Colonic mucosa (tissue), 4 donors: ENCODE measurements at regions not wholly inside any gene's neighbourhood (a gene's known extent, or its start where the extent isn't known, plus 50 kb on each side); places are given as distances from the start of the nearest gene placed in this dataset.

Experiments
- DNase-seq: peaks from one replicate; pipeline ENCODE4 v3.0.0-alpha.2; 2020
- H3K27ac ChIP-seq: fragments of 200-600 bp; one replicate; pipeline ENCODE4 v1.8.0; 2021
- H3K27me3 ChIP-seq: fragments of 200-600 bp; one replicate; pipeline ENCODE4 v1.8.0; 2021
- H3K36me3 ChIP-seq: fragments of 200-600 bp; one replicate; pipeline ENCODE4 v1.8.0; 2021
- H3K4me1 ChIP-seq: fragments of 200-600 bp; one replicate; pipeline ENCODE4 v1.8.0; 2021; ENCODE audit warnings: mild to moderate bottlenecking
- H3K4me3 ChIP-seq: fragments of 200-600 bp; one replicate; pipeline ENCODE4 v1.8.0; 2021
- H3K9ac ChIP-seq, 2 donors: one replicate each; pipeline ENCODE4 v1.7.0; 2013; ENCODE audit warnings: control low read depth in 2 of 2, low read depth in 2 of 2, low read length in 2 of 2
- H3K9me3 ChIP-seq: fragments of 200-600 bp; one replicate; pipeline ENCODE4 v1.8.0; 2021
- intact Hi-C: fragments of 100-400 bp; cut with DNase I; formaldehyde crosslinking; loops from one replicate; pipeline ENCODE4 v1.14.1; 2022
- TF ChIP-seq, protein P1 (sequence below): fragments of 200-600 bp; IDR thresholded peaks from one replicate; pipeline ENCODE4 v1.8.0; 2022; ENCODE audit warnings: antibody characterized with exemption, mild to moderate bottlenecking
- donor health status: healthy.
- donor health status: DM: no; HTN: no; CAD: no.
- donor health status: DM: no; HTN: no; CAD: no.

DNA sequence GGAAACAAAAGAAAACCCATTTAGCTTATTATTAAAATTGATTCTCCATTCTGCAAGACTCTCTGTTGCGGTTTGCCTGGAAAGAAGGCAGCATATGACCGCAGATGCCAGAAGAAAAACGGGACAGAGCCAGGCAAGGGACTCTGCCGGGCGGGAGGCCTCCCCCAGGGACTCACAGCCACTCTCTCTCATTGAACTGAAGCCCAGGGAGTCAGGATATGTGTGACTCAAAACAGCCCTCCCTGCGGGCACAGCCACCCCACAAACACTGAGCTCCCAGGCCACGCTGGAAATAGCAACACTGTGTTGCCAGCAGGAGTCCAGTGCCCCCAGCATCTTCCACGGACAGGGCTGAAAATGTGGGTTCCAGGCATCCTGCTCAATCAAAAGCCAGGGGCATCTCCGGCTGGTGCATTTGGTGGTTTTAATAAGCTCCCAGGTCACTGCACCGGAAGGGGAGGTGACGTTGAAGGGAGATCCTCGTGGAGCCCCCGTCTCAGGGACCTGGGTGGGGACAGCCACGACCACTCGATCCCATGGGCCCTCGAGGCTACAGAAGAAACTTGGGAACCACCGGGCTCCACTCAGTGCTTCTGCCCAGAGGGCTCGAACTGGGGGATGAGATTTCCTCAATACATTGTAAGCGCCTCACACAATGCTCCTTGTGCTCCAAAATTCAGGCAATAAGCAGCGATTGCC, 624.5 kb downstream of the TBC1D22A start:
- no peak overlapping the region for H3K27ac ChIP-seq
- no peak overlapping the region for H3K9ac ChIP-seq
- no peaks in the 10 kb centered on the region for H3K4me1 ChIP-seq
- no peak for DNase-seq
- H3K36me3 ChIP-seq: no peaks in the 10 kb centered on the region
- H3K27me3 ChIP-seq: no peaks in the 10 kb centered on the region
- TF ChIP-seq, protein P1, sequence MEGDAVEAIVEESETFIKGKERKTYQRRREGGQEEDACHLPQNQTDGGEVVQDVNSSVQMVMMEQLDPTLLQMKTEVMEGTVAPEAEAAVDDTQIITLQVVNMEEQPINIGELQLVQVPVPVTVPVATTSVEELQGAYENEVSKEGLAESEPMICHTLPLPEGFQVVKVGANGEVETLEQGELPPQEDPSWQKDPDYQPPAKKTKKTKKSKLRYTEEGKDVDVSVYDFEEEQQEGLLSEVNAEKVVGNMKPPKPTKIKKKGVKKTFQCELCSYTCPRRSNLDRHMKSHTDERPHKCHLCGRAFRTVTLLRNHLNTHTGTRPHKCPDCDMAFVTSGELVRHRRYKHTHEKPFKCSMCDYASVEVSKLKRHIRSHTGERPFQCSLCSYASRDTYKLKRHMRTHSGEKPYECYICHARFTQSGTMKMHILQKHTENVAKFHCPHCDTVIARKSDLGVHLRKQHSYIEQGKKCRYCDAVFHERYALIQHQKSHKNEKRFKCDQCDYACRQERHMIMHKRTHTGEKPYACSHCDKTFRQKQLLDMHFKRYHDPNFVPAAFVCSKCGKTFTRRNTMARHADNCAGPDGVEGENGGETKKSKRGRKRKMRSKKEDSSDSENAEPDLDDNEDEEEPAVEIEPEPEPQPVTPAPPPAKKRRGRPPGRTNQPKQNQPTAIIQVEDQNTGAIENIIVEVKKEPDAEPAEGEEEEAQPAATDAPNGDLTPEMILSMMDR: no peak
- H3K4me3 ChIP-seq: no peak overlapping the region
- intact Hi-C loops: no loop called here
- H3K9me3 ChIP-seq: no peaks in the 10 kb centered on the region

DNA sequence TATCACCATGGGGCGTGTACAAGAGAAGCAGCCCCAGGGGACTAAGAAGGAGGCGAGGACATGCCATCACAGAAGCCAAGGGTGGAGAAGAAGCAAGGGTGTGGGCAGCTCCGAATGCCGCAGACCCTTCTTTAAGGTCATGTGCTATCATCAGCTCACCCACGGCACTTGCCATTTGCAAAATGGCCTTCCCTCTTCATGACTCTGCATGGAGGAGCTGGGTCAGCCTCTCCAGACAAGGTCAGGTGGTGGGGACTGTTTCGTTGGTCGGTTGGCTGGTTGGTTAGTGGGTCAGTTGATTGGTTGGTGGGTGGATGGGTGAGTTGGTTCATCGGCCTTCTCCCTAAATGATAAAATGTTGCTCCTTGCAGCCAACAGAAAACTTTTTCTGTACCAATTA, 622.5 kb downstream of the TBC1D22A start:
- intact Hi-C loops: no loop called here
- DNase-seq: no peak

DNA sequence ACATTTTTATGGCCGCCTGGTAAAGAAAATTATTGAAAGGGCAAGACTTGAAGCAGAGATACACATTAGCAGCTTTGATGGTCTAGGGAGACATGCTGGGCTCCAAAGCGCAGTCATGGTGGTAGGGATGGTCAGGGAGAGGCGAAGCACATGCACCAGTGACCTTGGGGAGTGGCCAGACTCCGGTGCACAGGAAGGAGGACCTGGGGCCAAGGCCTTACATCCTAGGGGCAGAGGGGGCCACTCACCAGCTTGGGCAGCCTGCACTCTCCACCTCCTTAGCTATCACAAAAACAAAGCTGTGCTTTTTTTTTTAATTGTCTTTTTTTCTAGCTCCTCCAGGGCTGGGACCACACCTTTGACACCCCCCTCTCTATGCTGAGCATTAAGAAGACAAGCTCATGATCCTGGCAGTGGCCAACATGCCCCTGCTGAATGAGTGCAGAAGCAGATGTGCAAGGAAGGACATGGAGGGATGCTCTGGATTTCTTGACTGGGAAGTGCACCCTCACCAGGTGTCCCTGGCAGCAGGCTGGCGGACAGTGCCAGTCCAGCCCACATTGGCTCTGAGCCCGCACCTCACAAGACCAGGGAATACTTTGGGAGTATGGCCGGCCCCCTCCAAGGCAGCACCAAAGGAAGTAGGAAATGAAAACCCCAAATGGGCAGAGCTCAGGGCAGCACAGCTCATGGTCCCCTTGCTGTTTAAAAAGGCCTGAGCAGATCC, 619.9 kb downstream of the TBC1D22A start:
- no peaks in the 10 kb centered on the region for H3K4me1 ChIP-seq
- H3K9me3 ChIP-seq: no peaks in the 10 kb centered on the region
- H3K36me3 ChIP-seq: no peaks in the 10 kb centered on the region
- no peak overlapping the region for H3K4me3 ChIP-seq
- intact Hi-C loops: no loop called here
- H3K27me3 ChIP-seq: no peaks in the 10 kb centered on the region
- H3K27ac ChIP-seq: no peak overlapping the region
- H3K9ac ChIP-seq: no peak overlapping the region
- TF ChIP-seq, protein P1: no peak
- DNase-seq: no peak

More for the DNA sequence above, 622.5 kb downstream of the TBC1D22A start:
- Histone ChIP-seq H3K27ac (no peak overlapping the region), H3K27me3 (no peaks in the 10 kb centered on the region), H3K9me3 (no peaks in the 10 kb centered on the region), H3K36me3 (no peaks in the 10 kb centered on the region), H3K4me1 (no peaks in the 10 kb centered on the region), H3K9ac (no peak overlapping the region), H3K4me3 (no peak overlapping the region)
- TF ChIP-seq, protein P1: no peak

DNA sequence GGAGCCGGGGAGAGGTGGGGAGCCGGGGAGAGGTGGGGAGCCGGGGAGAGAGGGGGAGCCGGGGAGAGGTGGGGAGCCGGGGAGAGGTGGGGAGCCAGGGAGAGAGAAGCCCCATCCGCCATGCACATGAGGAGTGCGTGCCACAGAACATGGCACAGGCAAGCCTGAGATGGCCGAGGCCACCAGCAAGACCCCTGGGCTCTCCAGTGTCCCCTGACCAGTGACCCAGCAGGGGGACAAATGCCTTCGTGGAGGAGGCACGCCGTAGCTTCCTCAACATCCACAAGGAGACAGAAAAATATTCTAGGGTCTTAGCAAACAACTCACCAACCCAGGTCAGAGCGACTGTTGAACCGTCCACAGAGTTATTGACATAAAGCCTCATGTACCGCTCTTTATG, 618.8 kb downstream of the TBC1D22A start:
- Histone ChIP-seq H3K9ac (no peak overlapping the region), H3K36me3 (no peaks in the 10 kb centered on the region), H3K9me3 (no peaks in the 10 kb centered on the region), H3K27me3 (no peaks in the 10 kb centered on the region), H3K4me1 (no peaks in the 10 kb centered on the region), H3K4me3 (no peak overlapping the region), H3K27ac (no peak overlapping the region)
- no peak for DNase-seq
- intact Hi-C loops: no loop called here
- TF ChIP-seq, protein P1: no peak

DNA sequence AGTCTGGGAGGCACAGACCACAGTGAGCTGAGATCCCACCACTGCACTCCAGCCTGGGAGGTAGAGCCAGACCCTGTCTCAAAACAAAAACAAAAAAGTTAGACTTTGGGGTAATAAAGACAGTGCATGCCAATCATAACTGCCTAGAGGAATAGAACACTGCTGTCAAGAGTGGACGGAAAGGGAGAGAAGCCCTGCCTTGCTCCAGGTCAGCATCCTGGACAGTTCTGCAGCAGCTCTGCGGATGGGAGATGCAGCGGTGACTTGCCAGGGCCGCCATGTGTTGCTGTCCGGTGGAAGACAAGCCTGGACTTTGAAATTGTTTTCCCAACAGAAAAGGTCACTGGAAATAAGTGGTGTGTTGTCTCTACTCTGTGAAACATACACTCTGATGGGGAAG, 618.2 kb downstream of the TBC1D22A start:
- no peaks in the 10 kb centered on the region for H3K9me3 ChIP-seq
- H3K4me1 ChIP-seq: no peaks in the 10 kb centered on the region
- TF ChIP-seq, protein P1: no peak
- H3K27ac ChIP-seq: no peak overlapping the region
- no peak for DNase-seq
- H3K9ac ChIP-seq: no peak overlapping the region
- H3K36me3 ChIP-seq: no peaks in the 10 kb centered on the region
- no peak overlapping the region for H3K4me3 ChIP-seq
- intact Hi-C loops: no loop called here
- H3K27me3 ChIP-seq: no peaks in the 10 kb centered on the region
